Liver (tissue), 3 donors: ENCODE measurements at regions not wholly inside any gene's neighbourhood (a gene's known extent, or its start where the extent isn't known, plus 50 kb on each side); places are given as distances from the start of the nearest gene placed in this dataset.

Source experiments
- RXRA ChIP-seq, 2 donors: IDR thresholded peaks; 2 replicates each; pipeline ENCODE4 v1.6.1; 2017 to 2018; ENCODE audit warnings: antibody characterized with exemption in 2 of 2, mild to moderate bottlenecking in 1 of 2
- TAF1 ChIP-seq: conservative IDR thresholded peaks from 2 replicates; pipeline ENCODE4 v1.6.1; 2016; ENCODE audit warnings: antibody characterized with exemption, mild to moderate bottlenecking
- YY1 ChIP-seq: IDR thresholded peaks from 2 replicates; pipeline ENCODE4 v1.6.1; 2016; ENCODE audit warnings: antibody characterized with exemption, mild to moderate bottlenecking
- TF ChIP-seq, protein P1 (sequence below): fragments of 150-350 bp; IDR thresholded peaks from 2 replicates; pipeline ENCODE4 v1.5.1; 2017; ENCODE audit warnings: improper control_type of control experiment, low read depth, low read length; ENCODE audit not compliant: missing input control
- TF ChIP-seq, protein P2 (sequence below): IDR thresholded peaks from 2 replicates; pipeline ENCODE4 v1.6.1; 2016; ENCODE audit warnings: antibody characterized with exemption, mild to moderate bottlenecking
- TF ChIP-seq, protein P3 (sequence below): IDR thresholded peaks from 2 replicates; pipeline ENCODE4 v1.6.1; 2016; ENCODE audit warnings: antibody characterized with exemption
- donor health status: healthy.
- donor health status: healthy.

DNA sequence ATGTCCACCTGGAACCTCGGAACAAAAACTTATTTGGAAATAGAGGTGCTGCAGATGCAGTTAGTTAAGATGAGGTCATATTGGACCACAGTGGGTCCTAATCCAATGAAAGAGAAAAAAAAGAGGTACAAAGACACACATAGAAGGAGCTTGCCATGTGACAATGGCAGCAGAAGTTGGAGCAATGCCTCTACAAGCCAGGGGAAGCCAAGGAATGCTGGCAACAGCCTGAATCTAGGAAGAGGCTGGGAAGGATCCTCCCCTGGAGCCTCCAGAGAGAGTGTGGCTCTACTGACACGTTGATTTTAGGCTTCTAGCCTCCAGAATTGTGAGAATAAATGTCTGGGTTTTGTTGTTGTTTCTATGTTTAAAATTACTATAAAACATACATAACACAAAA is 521.8 kb upstream of the CCDC196 start:
- TF ChIP-seq, protein P1, sequence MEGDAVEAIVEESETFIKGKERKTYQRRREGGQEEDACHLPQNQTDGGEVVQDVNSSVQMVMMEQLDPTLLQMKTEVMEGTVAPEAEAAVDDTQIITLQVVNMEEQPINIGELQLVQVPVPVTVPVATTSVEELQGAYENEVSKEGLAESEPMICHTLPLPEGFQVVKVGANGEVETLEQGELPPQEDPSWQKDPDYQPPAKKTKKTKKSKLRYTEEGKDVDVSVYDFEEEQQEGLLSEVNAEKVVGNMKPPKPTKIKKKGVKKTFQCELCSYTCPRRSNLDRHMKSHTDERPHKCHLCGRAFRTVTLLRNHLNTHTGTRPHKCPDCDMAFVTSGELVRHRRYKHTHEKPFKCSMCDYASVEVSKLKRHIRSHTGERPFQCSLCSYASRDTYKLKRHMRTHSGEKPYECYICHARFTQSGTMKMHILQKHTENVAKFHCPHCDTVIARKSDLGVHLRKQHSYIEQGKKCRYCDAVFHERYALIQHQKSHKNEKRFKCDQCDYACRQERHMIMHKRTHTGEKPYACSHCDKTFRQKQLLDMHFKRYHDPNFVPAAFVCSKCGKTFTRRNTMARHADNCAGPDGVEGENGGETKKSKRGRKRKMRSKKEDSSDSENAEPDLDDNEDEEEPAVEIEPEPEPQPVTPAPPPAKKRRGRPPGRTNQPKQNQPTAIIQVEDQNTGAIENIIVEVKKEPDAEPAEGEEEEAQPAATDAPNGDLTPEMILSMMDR = no peak
- TF ChIP-seq TAF1 (no peak), YY1 (no peak), RXRA (IDR thresholded peaks at IDR 0.05) (no peak)
- TF ChIP-seq, protein P2, sequence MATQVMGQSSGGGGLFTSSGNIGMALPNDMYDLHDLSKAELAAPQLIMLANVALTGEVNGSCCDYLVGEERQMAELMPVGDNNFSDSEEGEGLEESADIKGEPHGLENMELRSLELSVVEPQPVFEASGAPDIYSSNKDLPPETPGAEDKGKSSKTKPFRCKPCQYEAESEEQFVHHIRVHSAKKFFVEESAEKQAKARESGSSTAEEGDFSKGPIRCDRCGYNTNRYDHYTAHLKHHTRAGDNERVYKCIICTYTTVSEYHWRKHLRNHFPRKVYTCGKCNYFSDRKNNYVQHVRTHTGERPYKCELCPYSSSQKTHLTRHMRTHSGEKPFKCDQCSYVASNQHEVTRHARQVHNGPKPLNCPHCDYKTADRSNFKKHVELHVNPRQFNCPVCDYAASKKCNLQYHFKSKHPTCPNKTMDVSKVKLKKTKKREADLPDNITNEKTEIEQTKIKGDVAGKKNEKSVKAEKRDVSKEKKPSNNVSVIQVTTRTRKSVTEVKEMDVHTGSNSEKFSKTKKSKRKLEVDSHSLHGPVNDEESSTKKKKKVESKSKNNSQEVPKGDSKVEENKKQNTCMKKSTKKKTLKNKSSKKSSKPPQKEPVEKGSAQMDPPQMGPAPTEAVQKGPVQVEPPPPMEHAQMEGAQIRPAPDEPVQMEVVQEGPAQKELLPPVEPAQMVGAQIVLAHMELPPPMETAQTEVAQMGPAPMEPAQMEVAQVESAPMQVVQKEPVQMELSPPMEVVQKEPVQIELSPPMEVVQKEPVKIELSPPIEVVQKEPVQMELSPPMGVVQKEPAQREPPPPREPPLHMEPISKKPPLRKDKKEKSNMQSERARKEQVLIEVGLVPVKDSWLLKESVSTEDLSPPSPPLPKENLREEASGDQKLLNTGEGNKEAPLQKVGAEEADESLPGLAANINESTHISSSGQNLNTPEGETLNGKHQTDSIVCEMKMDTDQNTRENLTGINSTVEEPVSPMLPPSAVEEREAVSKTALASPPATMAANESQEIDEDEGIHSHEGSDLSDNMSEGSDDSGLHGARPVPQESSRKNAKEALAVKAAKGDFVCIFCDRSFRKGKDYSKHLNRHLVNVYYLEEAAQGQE = no peak
- TF ChIP-seq, protein P3, sequence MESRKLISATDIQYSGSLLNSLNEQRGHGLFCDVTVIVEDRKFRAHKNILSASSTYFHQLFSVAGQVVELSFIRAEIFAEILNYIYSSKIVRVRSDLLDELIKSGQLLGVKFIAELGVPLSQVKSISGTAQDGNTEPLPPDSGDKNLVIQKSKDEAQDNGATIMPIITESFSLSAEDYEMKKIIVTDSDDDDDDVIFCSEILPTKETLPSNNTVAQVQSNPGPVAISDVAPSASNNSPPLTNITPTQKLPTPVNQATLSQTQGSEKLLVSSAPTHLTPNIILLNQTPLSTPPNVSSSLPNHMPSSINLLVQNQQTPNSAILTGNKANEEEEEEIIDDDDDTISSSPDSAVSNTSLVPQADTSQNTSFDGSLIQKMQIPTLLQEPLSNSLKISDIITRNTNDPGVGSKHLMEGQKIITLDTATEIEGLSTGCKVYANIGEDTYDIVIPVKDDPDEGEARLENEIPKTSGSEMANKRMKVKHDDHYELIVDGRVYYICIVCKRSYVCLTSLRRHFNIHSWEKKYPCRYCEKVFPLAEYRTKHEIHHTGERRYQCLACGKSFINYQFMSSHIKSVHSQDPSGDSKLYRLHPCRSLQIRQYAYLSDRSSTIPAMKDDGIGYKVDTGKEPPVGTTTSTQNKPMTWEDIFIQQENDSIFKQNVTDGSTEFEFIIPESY = no peak
